ENCODE measurements at regions not wholly inside any gene's neighbourhood (a gene's known extent, or its start where the extent isn't known, plus 50 kb on each side); places are given as distances from the start of the nearest gene placed in this dataset.

DNA sequence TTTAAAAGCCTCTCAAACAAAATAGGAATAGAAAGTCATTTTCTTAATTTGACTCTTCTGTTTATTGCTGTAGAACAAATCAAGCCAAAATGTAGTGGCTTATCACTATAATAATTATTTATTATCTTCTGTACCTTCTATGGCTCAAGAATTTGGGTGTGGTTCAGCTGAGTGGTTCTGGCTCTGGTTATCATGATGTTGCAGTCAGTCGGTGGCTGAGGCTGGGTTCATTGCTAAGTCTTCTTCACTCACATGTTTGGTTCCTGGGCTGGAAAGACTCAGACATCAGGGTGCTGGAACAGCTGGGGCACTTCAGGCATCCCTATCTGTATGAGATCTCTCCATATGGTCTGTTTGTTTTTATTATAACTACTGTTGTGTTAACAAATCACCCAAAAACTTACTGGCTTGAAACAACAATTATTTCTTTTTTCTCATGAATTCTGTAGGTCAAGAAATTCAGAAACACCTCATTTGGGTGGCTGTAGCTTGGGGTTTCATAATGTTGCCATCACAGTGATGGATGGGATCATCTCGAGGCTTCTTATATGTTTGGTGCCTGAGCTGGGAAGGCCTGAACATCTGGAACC lies 165.5 kb upstream of the FOXN2 start:
- no peak overlapping the region for H3K27ac Mint-ChIP-seq
- H3K36me3 Mint-ChIP-seq (ENCODE audit: low read depth): no peaks in the 10 kb centered on the region
- TF ChIP-seq CTCF (IDR thresholded peaks at IDR 0.05): no peak
- DNase-seq (no peak), ATAC-seq (ENCODE audit: low read depth) (no peak)
- peaks cover 3% of the 10 kb centered on the region for H3K4me1 Mint-ChIP-seq
- ChIA-PET POLR2A (no interaction called here), CTCF (no interaction called here)
- H3K27me3 Mint-ChIP-seq: no peaks in the 10 kb centered on the region
- H3K4me3 Mint-ChIP-seq: no peak overlapping the region
- no peaks in the 10 kb centered on the region for H3K9me3 Mint-ChIP-seq
- intact Hi-C loops (cut with micrococcal nuclease): no loop called here

DNA sequence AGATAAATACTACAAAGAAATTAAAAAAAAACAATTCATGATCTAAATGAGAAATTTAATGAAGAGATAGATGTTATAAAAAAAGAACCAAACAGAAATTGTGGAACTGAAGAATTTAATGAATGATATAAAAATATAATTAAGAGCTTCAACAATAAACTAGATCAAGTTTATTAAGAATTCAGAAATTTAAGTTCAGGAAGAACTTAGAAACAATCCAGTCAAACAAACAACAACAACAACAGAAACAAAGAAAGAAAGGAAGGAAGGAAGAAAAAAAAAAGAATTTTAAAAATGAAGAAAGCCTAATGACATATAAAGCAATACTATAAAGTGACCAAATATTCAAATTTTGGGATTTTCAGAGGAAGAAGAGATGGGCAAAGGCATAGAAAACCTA lies 157.3 kb upstream of the FOXN2 start:
- no peak for ATAC-seq (ENCODE audit: low read depth)
- Mint-ChIP-seq H3K27ac (no peak overlapping the region), H3K9me3 (peaks cover 30% of the 10 kb centered on the region), H3K36me3 (ENCODE audit: low read depth) (peaks cover 3% of the 10 kb centered on the region), H3K4me3 (no peak overlapping the region), H3K4me1 (no peaks in the 10 kb centered on the region), H3K27me3 (no peaks in the 10 kb centered on the region)
- no peak for TF ChIP-seq CTCF (IDR thresholded peaks at IDR 0.05)
- ChIA-PET POLR2A (no interaction called here), CTCF (no interaction called here)
- intact Hi-C loops (cut with micrococcal nuclease): no loop called here
- no peak for DNase-seq

GRCh38 chr2:48161628-48162027 lies 152.9 kb upstream of the FOXN2 start:
- ChIA-PET CTCF (no interaction called here), POLR2A (no interaction called here)
- Mint-ChIP-seq H3K27me3 (no peaks in the 10 kb centered on the region), H3K9me3 (peaks cover 34% of the 10 kb centered on the region), H3K4me3 (no peak overlapping the region), H3K4me1 (no peaks in the 10 kb centered on the region), H3K27ac (no peak overlapping the region), H3K36me3 (ENCODE audit: low read depth) (peaks cover 4% of the 10 kb centered on the region)
- no peak for DNase-seq
- TF ChIP-seq CTCF (IDR thresholded peaks at IDR 0.05): no peak
- ATAC-seq (ENCODE audit: low read depth): no peak
- intact Hi-C loops (cut with micrococcal nuclease): no loop called here

GRCh38 chr2:48162742-48163141 lies 151.7 kb upstream of the FOXN2 start:
- ChIA-PET POLR2A (no interaction called here), CTCF (no interaction called here)
- Mint-ChIP-seq H3K4me3 (no peak overlapping the region), H3K36me3 (ENCODE audit: low read depth) (peaks cover 3% of the 10 kb centered on the region), H3K27ac (no peak overlapping the region), H3K9me3 (peaks cover 36% of the 10 kb centered on the region), H3K27me3 (no peaks in the 10 kb centered on the region), H3K4me1 (no peaks in the 10 kb centered on the region)
- intact Hi-C loops (cut with micrococcal nuclease): no loop called here
- DNase-seq: no peak
- ATAC-seq (ENCODE audit: low read depth): no peak
- no peak for TF ChIP-seq CTCF (IDR thresholded peaks at IDR 0.05)

GRCh38 chr2:48165070-48165753 lies 149.3 kb upstream of the FOXN2 start:
- ChIA-PET POLR2A (no interaction called here), CTCF (no interaction called here)
- intact Hi-C loops (cut with micrococcal nuclease): no loop called here
- no peak for DNase-seq
- ATAC-seq (ENCODE audit: low read depth): no peak
- Mint-ChIP-seq H3K4me1 (no peaks in the 10 kb centered on the region), H3K27ac (no peak overlapping the region), H3K36me3 (ENCODE audit: low read depth) (peaks cover 3% of the 10 kb centered on the region), H3K4me3 (no peak overlapping the region), H3K27me3 (no peaks in the 10 kb centered on the region), H3K9me3 (peaks cover 19% of the 10 kb centered on the region)
- no peak for TF ChIP-seq CTCF (IDR thresholded peaks at IDR 0.05)
